ENCODE measurements at regions not wholly inside any gene's neighbourhood (a gene's known extent, or its start where the extent isn't known, plus 50 kb on each side); places are given as distances from the start of the nearest gene placed in this dataset.

DNA sequence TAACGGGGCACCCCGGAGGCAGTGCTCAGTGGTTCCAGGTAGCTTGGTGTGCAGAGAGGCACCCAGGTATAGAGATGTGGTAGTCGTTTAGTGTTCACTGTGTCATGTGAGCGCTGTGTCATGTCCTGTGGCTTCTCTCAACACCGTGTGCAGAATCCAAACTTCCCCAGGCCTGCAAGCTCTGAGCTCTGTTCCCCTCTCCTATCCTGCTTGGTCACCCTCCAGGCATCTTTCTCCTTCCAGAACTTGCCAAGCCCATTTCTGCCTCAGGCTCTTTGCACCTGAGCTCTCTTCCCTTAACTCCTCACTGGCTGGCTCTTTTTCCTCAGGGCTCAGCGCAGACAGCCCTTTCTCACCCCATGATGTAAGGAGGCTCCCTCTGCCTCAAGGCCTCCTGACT, 64.8 kb downstream of the CARTPT start:
- no peak for TF ChIP-seq EZH2phosphoT487 (IDR thresholded peaks at IDR 0.05; ENCODE audit: borderline replicate concordance, low read length)
- TF ChIP-seq, protein P1, sequence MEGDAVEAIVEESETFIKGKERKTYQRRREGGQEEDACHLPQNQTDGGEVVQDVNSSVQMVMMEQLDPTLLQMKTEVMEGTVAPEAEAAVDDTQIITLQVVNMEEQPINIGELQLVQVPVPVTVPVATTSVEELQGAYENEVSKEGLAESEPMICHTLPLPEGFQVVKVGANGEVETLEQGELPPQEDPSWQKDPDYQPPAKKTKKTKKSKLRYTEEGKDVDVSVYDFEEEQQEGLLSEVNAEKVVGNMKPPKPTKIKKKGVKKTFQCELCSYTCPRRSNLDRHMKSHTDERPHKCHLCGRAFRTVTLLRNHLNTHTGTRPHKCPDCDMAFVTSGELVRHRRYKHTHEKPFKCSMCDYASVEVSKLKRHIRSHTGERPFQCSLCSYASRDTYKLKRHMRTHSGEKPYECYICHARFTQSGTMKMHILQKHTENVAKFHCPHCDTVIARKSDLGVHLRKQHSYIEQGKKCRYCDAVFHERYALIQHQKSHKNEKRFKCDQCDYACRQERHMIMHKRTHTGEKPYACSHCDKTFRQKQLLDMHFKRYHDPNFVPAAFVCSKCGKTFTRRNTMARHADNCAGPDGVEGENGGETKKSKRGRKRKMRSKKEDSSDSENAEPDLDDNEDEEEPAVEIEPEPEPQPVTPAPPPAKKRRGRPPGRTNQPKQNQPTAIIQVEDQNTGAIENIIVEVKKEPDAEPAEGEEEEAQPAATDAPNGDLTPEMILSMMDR (IDR thresholded peaks at IDR 0.05; ENCODE audit: low read depth, low read length, poor library complexity, severe bottlenecking) = no peak

Measured in DOHH2 (cell line).